ENCODE measurements at regions not wholly inside any gene's neighbourhood (a gene's known extent, or its start where the extent isn't known, plus 50 kb on each side); places are given as distances from the start of the nearest gene placed in this dataset.

GRCh38 chr4:122034619-122035018 is 82.8 kb upstream of the TRPC3 start:
- TF ChIP-seq CTCF (conservative IDR thresholded peaks at IDR 0.05 in 1 of 2, IDR thresholded peaks at IDR 0.05 in 1 of 2; ENCODE audit: low read depth in 1 of 2, low read length in 2 of 2) = no peak
- no peak for TF ChIP-seq EZH2 (IDR thresholded peaks at IDR 0.05; ENCODE audit: low read length, missing control alignments)
- Histone ChIP-seq H3K27me3 (ENCODE audit: control insufficient read depth, insufficient read depth, low read length) (no peaks in the 10 kb centered on the region), H3K4me3 (replicated peaks in 1 of 4; ENCODE audit: control extremely low read depth in 1 of 4, insufficient read depth in 1 of 4, low read depth in 3 of 4, low read length in 4 of 4) (no peak overlapping the region), H3K4me1 (ENCODE audit: control insufficient read depth, extremely low read depth, insufficient read depth, low read length) (no peaks in the 10 kb centered on the region), H3K9me3 (ENCODE audit: control insufficient read depth, insufficient read depth, low read depth, low read length) (no peaks in the 10 kb centered on the region), H4K20me1 (ENCODE audit: control insufficient read depth, extremely low read depth, insufficient read depth, low read length) (no peaks in the 10 kb centered on the region), H3K27ac (ENCODE audit: insufficient read depth, low read length) (no peak overlapping the region), H3K36me3 (ENCODE audit: control insufficient read depth, insufficient read depth, low read length) (no peaks in the 10 kb centered on the region), H3K79me2 (ENCODE audit: control insufficient read depth, insufficient read depth, low read length) (no peaks in the 10 kb centered on the region), H3K4me2 (ENCODE audit: extremely low read depth, insufficient read depth, low read length) (no peak overlapping the region), H2AFZ (ENCODE audit: low read length) (no peak overlapping the region), H3K9ac (ENCODE audit: insufficient read depth, low read length) (no peak overlapping the region)
- no peak for DNase-seq (ENCODE audit: low read depth in 2 of 2)

DNA sequence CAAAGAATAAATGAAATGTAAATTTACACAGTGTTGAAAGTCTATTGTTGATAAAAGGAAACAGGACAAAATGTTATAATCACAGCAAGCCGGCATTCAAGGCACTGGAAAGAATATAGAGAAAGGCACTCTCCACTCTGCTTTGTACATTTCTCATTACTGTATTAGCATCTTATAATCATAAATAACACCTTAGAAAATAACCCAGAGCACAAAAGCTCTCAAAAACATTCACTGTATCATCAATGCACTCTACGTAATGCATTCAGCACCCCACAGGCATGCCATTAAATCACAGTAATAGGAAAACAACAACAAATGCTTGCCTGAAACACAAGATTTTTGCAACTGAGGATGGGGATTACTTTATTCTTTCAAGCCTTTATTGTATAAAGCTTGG is 75.3 kb upstream of the TRPC3 start:
- Histone ChIP-seq H3K27me3 (ENCODE audit: control insufficient read depth, insufficient read depth, low read length) (no peaks in the 10 kb centered on the region), H2AFZ (ENCODE audit: low read length) (no peak overlapping the region), H3K27ac (ENCODE audit: insufficient read depth, low read length) (no peak overlapping the region), H4K20me1 (ENCODE audit: control insufficient read depth, extremely low read depth, insufficient read depth, low read length) (no peaks in the 10 kb centered on the region), H3K4me3 (replicated peaks in 1 of 4; ENCODE audit: control extremely low read depth in 1 of 4, insufficient read depth in 1 of 4, low read depth in 3 of 4, low read length in 4 of 4) (no peak overlapping the region), H3K9me3 (ENCODE audit: control insufficient read depth, insufficient read depth, low read depth, low read length) (no peaks in the 10 kb centered on the region), H3K79me2 (ENCODE audit: control insufficient read depth, insufficient read depth, low read length) (no peaks in the 10 kb centered on the region), H3K9ac (ENCODE audit: insufficient read depth, low read length) (no peak overlapping the region), H3K36me3 (ENCODE audit: control insufficient read depth, insufficient read depth, low read length) (no peaks in the 10 kb centered on the region), H3K4me2 (ENCODE audit: extremely low read depth, insufficient read depth, low read length) (no peak overlapping the region), H3K4me1 (ENCODE audit: control insufficient read depth, extremely low read depth, insufficient read depth, low read length) (no peaks in the 10 kb centered on the region)
- DNase-seq (ENCODE audit: low read depth in 2 of 2) = no peak
- no peak for TF ChIP-seq CTCF (conservative IDR thresholded peaks at IDR 0.05 in 1 of 2, IDR thresholded peaks at IDR 0.05 in 1 of 2; ENCODE audit: low read depth in 1 of 2, low read length in 2 of 2)
- TF ChIP-seq EZH2 (IDR thresholded peaks at IDR 0.05; ENCODE audit: low read length, missing control alignments) = no peak

GRCh38 chr4:122017296-122017695 is 65.4 kb upstream of the TRPC3 start:
- no peak overlapping the region for H3K4me2 ChIP-seq (ENCODE audit: extremely low read depth, insufficient read depth, low read length)
- H3K9ac ChIP-seq (ENCODE audit: insufficient read depth, low read length) = no peak overlapping the region
- no peaks in the 10 kb centered on the region for H3K36me3 ChIP-seq (ENCODE audit: control insufficient read depth, insufficient read depth, low read length)
- H4K20me1 ChIP-seq (ENCODE audit: control insufficient read depth, extremely low read depth, insufficient read depth, low read length) = no peaks in the 10 kb centered on the region
- no peak overlapping the region for H3K27ac ChIP-seq (ENCODE audit: insufficient read depth, low read length)
- no peaks in the 10 kb centered on the region for H3K9me3 ChIP-seq (ENCODE audit: control insufficient read depth, insufficient read depth, low read depth, low read length)
- peak in 1 of 2 donors; percentile 55 for DNase-seq (ENCODE audit: low read depth in 2 of 2)
- H3K79me2 ChIP-seq (ENCODE audit: control insufficient read depth, insufficient read depth, low read length) = no peaks in the 10 kb centered on the region
- no peaks in the 10 kb centered on the region for H3K27me3 ChIP-seq (ENCODE audit: control insufficient read depth, insufficient read depth, low read length)
- TF ChIP-seq EZH2 (IDR thresholded peaks at IDR 0.05; ENCODE audit: low read length, missing control alignments) = no peak
- no peak for TF ChIP-seq CTCF (conservative IDR thresholded peaks at IDR 0.05 in 1 of 2, IDR thresholded peaks at IDR 0.05 in 1 of 2; ENCODE audit: low read depth in 1 of 2, low read length in 2 of 2)
- H2AFZ ChIP-seq (ENCODE audit: low read length) = no peak overlapping the region
- H3K4me3 ChIP-seq (replicated peaks in 1 of 4; ENCODE audit: control extremely low read depth in 1 of 4, insufficient read depth in 1 of 4, low read depth in 3 of 4, low read length in 4 of 4) = no peak overlapping the region
- H3K4me1 ChIP-seq (ENCODE audit: control insufficient read depth, extremely low read depth, insufficient read depth, low read length) = no peaks in the 10 kb centered on the region
